Thoracic aorta (tissue), 2 donors: ENCODE measurements at regions not wholly inside any gene's neighbourhood (a gene's known extent, or its start where the extent isn't known, plus 50 kb on each side); places are given as distances from the start of the nearest gene placed in this dataset.

ENCODE experiments used
- ATAC-seq: fragments of 150-250 bp; one replicate; pipeline ENCODE4 v1.8.0; 2017; ENCODE audit warnings: low read depth; ENCODE audit not compliant: insufficient number of reproducible peaks, low FRiP score
- DNase-seq: peaks from one replicate; pipeline ENCODE4 v3.0.0-alpha.2; 2020; ENCODE audit warnings: low spot score
- H3K27ac ChIP-seq, 2 donors: fragments of 200-600 bp; sonication (generic); 1 replicate in 1 of 2; 2 replicates in 1 of 2; pipeline ENCODE4 v1.5.1; 2016; ENCODE audit warnings: mild to moderate bottlenecking in 2 of 2, moderate library complexity in 2 of 2
- H3K27me3 ChIP-seq: fragments of 200-600 bp; sonication (generic); replicated peaks from 2 replicates; pipeline ENCODE4 v1.6.0; 2016; ENCODE audit warnings: mild to moderate bottlenecking; ENCODE audit not compliant: insufficient read depth
- H3K36me3 ChIP-seq: fragments of 200-600 bp; sonication (generic); one replicate; pipeline ENCODE4 v1.5.1; 2016
- H3K4me1 ChIP-seq, 2 donors: fragments of 200-600 bp; sonication (generic); 1 replicate in 1 of 2; 2 replicates in 1 of 2; pipeline versions ENCODE4 v1.5.1 to v1.6.0; 2016; ENCODE audit warnings: low read depth in 2 of 2, mild to moderate bottlenecking in 1 of 2; ENCODE audit not compliant: control insufficient read depth in 1 of 2
- H3K4me3 ChIP-seq: fragments of 200-600 bp; sonication (generic); 2 replicates; pipeline ENCODE4 v1.5.1; 2016; ENCODE audit warnings: mild to moderate bottlenecking
- H3K9me3 ChIP-seq: fragments of 200-600 bp; sonication (generic); 2 replicates; pipeline ENCODE4 v1.5.1; 2016
- CTCF ChIP-seq: fragments of 200-600 bp; sonication (generic); IDR thresholded peaks from one replicate; pipeline ENCODE4 v1.5.1; 2019; ENCODE audit warnings: antibody characterized with exemption

GRCh38 chr4:141783770-141784169 lies 147.4 kb downstream of the IL15 start:
- no peak for TF ChIP-seq CTCF
- DNase-seq: no peak
- Histone ChIP-seq H3K36me3 (no peaks in the 10 kb centered on the region), H3K4me3 (no peak overlapping the region), H3K9me3 (no peaks in the 10 kb centered on the region), H3K27me3 (no peaks in the 10 kb centered on the region), H3K4me1 (peaks cover 6 to 8% of the 10 kb centered on the region in 2 donors), H3K27ac (no peak overlapping the region)
- no peak for ATAC-seq

GRCh38 chr4:141786946-141787345 lies 150.6 kb downstream of the IL15 start:
- TF ChIP-seq CTCF: no peak
- DNase-seq: no peak
- Histone ChIP-seq H3K9me3 (no peaks in the 10 kb centered on the region), H3K27me3 (no peaks in the 10 kb centered on the region), H3K27ac (no peak overlapping the region), H3K4me3 (no peak overlapping the region), H3K4me1 (peaks cover 6 to 8% of the 10 kb centered on the region in 2 donors), H3K36me3 (no peaks in the 10 kb centered on the region)
- ATAC-seq: no peak

- Histone ChIP-seq H3K4me1 (peaks cover 6 to 8% of the 10 kb centered on the region in 2 donors), H3K27ac (no peak overlapping the region), H3K36me3 (no peaks in the 10 kb centered on the region), H3K27me3 (no peaks in the 10 kb centered on the region), H3K4me3 (no peak overlapping the region), H3K9me3 (no peaks in the 10 kb centered on the region)
- no peak for TF ChIP-seq CTCF
- no peak for DNase-seq
- no peak for ATAC-seq
Observed at GRCh38 chr4:141788169-141788915, 152.0 kb downstream of the IL15 start.

GRCh38 chr4:141789716-141790115 lies 153.3 kb downstream of the IL15 start:
- peaks cover 6 to 8% of the 10 kb centered on the region in 2 donors for H3K4me1 ChIP-seq
- ATAC-seq: no peak
- no peak overlapping the region for H3K4me3 ChIP-seq
- no peak overlapping the region for H3K27ac ChIP-seq
- H3K27me3 ChIP-seq: no peaks in the 10 kb centered on the region
- no peak for TF ChIP-seq CTCF
- no peak for DNase-seq
- no peaks in the 10 kb centered on the region for H3K36me3 ChIP-seq
- H3K9me3 ChIP-seq: no peaks in the 10 kb centered on the region

- DNase-seq (no peak), ATAC-seq (no peak)
- no peak overlapping the region for H3K27ac ChIP-seq
- H3K36me3 ChIP-seq: no peaks in the 10 kb centered on the region
- no peak overlapping the region for H3K4me3 ChIP-seq
- peaks cover 6 to 8% of the 10 kb centered on the region in 2 donors for H3K4me1 ChIP-seq
- TF ChIP-seq CTCF: no peak
- no peaks in the 10 kb centered on the region for H3K27me3 ChIP-seq
- H3K9me3 ChIP-seq: no peaks in the 10 kb centered on the region
Observed at GRCh38 chr4:141792164-141792563, 155.8 kb downstream of the IL15 start.
